ENCODE measurements at regions not wholly inside any gene's neighbourhood (a gene's known extent, or its start where the extent isn't known, plus 50 kb on each side); places are given as distances from the start of the nearest gene placed in this dataset.

GRCh38 chr2:129738799-129739198 is 240.7 kb upstream of the RAB6C start:
- intact Hi-C loops (cut with micrococcal nuclease; ENCODE audit: unreplicated experiment): no loop called here
- in situ Hi-C loops (cut with HindIII; ENCODE audit: extremely low pct_ligation_motif_present, low pct_unique_long_range_greater_than_20kb): no loop called here
- Histone ChIP-seq H3K27ac (ENCODE audit: extremely low read length, insufficient read depth, low read length) (no peak overlapping the region), H3K36me3 (replicated peaks in 1 of 2; ENCODE audit: control insufficient read depth in 1 of 2, insufficient read depth in 2 of 2, low read length in 2 of 2) (no peaks in the 10 kb centered on the region), H3K4me3 (replicated peaks in 1 of 3; ENCODE audit: insufficient read depth in 1 of 3, low read depth in 2 of 3, low read length in 3 of 3) (no peak overlapping the region), H3K4me2 (ENCODE audit: low read depth, low read length) (no peak overlapping the region), H3K79me2 (ENCODE audit: insufficient read depth, low read length) (no peaks in the 10 kb centered on the region), H3K9ac (ENCODE audit: insufficient read depth, low read depth, low read length) (no peak overlapping the region), H2AFZ (ENCODE audit: low read length) (no peak overlapping the region), H4K20me1 (ENCODE audit: insufficient read depth, low read length) (no peaks in the 10 kb centered on the region), H3K27me3 (ENCODE audit: control insufficient read depth in 1 of 2, insufficient read depth in 2 of 2, low read length in 2 of 2) (peaks cover 1 to 40% of the 10 kb centered on the region in 2 experiments; a peak in 3 of 5 replicates), H3K9me3 (ENCODE audit: low read length) (peaks cover 8% of the 10 kb centered on the region; the same call in 1 of the 2 replicates), H3K4me1 (ENCODE audit: insufficient read depth, low read length) (no peaks in the 10 kb centered on the region)
- ChIA-PET POLR2A (no interaction called here), CTCF (ENCODE audit: low intra/inter-chr PET ratio, low total read pairs) (no interaction called here)
- DNase-seq (ENCODE audit: low spot score) (no peak), FAIRE-seq (no peak), ATAC-seq (no peak)
- TF ChIP-seq ZNF883 (CRISPR knock-in tag; IDR thresholded peaks at IDR 0.05; ENCODE audit: not compliant biosample characterization): no peak
- WGBS (ENCODE audit: low lambda C conversion rate): 14% methylated on average over 16 of the region's 16 CpGs
- no TSS peak for BruUV-seq (replicated peaks)

- Histone ChIP-seq H2AFZ (ENCODE audit: low read length) (no peak overlapping the region), H4K20me1 (ENCODE audit: insufficient read depth, low read length) (no peaks in the 10 kb centered on the region; the same call in 1 of the 2 replicates), H3K9me3 (ENCODE audit: low read length) (peaks cover 5% of the 10 kb centered on the region; the same call in 1 of the 2 replicates), H3K79me2 (ENCODE audit: insufficient read depth, low read length) (no peaks in the 10 kb centered on the region), H3K27me3 (ENCODE audit: control insufficient read depth in 1 of 2, insufficient read depth in 2 of 2, low read length in 2 of 2) (peaks cover 1 to 48% of the 10 kb centered on the region in 2 experiments; a peak in 3 of 5 replicates), H3K4me2 (ENCODE audit: low read depth, low read length) (no peak overlapping the region), H3K36me3 (replicated peaks in 1 of 2; ENCODE audit: control insufficient read depth in 1 of 2, insufficient read depth in 2 of 2, low read length in 2 of 2) (no peaks in the 10 kb centered on the region), H3K4me1 (ENCODE audit: insufficient read depth, low read length) (no peaks in the 10 kb centered on the region), H3K9ac (ENCODE audit: insufficient read depth, low read depth, low read length) (no peak overlapping the region), H3K27ac (ENCODE audit: extremely low read length, insufficient read depth, low read length) (no peak overlapping the region), H3K4me3 (replicated peaks in 1 of 3; ENCODE audit: insufficient read depth in 1 of 3, low read depth in 2 of 3, low read length in 3 of 3) (no peak overlapping the region)
- intact Hi-C loops (cut with micrococcal nuclease; ENCODE audit: unreplicated experiment): no loop called here
- DNase-seq (ENCODE audit: low spot score): no peak
- no TSS peak for BruUV-seq (replicated peaks)
- in situ Hi-C loops (cut with HindIII; ENCODE audit: extremely low pct_ligation_motif_present, low pct_unique_long_range_greater_than_20kb): no loop called here
- no peak for ATAC-seq
- POLR2A ChIA-PET: no interaction called here
- no peak for FAIRE-seq
- TF ChIP-seq, protein P1, sequence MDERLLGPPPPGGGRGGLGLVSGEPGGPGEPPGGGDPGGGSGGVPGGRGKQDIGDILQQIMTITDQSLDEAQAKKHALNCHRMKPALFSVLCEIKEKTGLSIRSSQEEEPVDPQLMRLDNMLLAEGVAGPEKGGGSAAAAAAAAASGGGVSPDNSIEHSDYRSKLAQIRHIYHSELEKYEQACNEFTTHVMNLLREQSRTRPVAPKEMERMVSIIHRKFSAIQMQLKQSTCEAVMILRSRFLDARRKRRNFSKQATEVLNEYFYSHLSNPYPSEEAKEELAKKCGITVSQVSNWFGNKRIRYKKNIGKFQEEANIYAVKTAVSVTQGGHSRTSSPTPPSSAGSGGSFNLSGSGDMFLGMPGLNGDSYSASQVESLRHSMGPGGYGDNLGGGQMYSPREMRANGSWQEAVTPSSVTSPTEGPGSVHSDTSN (CRISPR knock-in tag; IDR thresholded peaks at IDR 0.05): no peak
- no peak for TF ChIP-seq NFKBIZ (CRISPR knock-in tag; IDR thresholded peaks at IDR 0.05)
- TF ChIP-seq PLSCR1 (CRISPR knock-in tag; IDR thresholded peaks at IDR 0.05; ENCODE audit: borderline replicate concordance): no peak
- TF ChIP-seq KLF13 (CRISPR knock-in tag; IDR thresholded peaks at IDR 0.05): no peak
- TF ChIP-seq, protein P2, sequence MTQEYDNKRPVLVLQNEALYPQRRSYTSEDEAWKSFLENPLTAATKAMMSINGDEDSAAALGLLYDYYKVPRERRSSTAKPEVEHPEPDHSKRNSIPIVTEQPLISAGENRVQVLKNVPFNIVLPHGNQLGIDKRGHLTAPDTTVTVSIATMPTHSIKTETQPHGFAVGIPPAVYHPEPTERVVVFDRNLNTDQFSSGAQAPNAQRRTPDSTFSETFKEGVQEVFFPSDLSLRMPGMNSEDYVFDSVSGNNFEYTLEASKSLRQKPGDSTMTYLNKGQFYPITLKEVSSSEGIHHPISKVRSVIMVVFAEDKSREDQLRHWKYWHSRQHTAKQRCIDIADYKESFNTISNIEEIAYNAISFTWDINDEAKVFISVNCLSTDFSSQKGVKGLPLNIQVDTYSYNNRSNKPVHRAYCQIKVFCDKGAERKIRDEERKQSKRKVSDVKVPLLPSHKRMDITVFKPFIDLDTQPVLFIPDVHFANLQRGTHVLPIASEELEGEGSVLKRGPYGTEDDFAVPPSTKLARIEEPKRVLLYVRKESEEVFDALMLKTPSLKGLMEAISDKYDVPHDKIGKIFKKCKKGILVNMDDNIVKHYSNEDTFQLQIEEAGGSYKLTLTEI (CRISPR knock-in tag; conservative IDR thresholded peaks at IDR 0.05): no peak
- TF ChIP-seq TGIF2 (CRISPR knock-in tag; IDR thresholded peaks at IDR 0.05): no peak
- no peak for TF ChIP-seq SP140L (CRISPR knock-in tag; IDR thresholded peaks at IDR 0.05; ENCODE audit: borderline replicate concordance)
- TF ChIP-seq, protein P3, sequence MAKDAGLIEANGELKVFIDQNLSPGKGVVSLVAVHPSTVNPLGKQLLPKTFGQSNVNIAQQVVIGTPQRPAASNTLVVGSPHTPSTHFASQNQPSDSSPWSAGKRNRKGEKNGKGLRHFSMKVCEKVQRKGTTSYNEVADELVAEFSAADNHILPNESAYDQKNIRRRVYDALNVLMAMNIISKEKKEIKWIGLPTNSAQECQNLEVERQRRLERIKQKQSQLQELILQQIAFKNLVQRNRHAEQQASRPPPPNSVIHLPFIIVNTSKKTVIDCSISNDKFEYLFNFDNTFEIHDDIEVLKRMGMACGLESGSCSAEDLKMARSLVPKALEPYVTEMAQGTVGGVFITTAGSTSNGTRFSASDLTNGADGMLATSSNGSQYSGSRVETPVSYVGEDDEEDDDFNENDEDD (CRISPR knock-in tag; IDR thresholded peaks at IDR 0.05; ENCODE audit: borderline replicate concordance): no peak
- no peak for TF ChIP-seq HMG20A (CRISPR knock-in tag; IDR thresholded peaks at IDR 0.05; ENCODE audit: borderline replicate concordance)
- TF ChIP-seq NFE2L2 (IDR thresholded peaks at IDR 0.05; ENCODE audit: low read length): no peak
- TF ChIP-seq ZNF292 (CRISPR knock-in tag; IDR thresholded peaks at IDR 0.05; ENCODE audit: borderline replicate concordance, low read depth): no peak
- TF ChIP-seq SP1 (IDR thresholded peaks at IDR 0.05): no peak
- TF ChIP-seq SP1 (CRISPR knock-in tag; IDR thresholded peaks at IDR 0.05): no peak
- 23% methylated on average over 7 of the region's 7 CpGs for WGBS (ENCODE audit: low lambda C conversion rate)
- CTCF ChIA-PET (ENCODE audit: low intra/inter-chr PET ratio, low total read pairs): no interaction called here
Observed at GRCh38 chr2:129740504-129740903, 239.0 kb upstream of the RAB6C start.
